ENCODE measurements at regions not wholly inside any gene's neighbourhood (a gene's known extent, or its start where the extent isn't known, plus 50 kb on each side); places are given as distances from the start of the nearest gene placed in this dataset.

DNA sequence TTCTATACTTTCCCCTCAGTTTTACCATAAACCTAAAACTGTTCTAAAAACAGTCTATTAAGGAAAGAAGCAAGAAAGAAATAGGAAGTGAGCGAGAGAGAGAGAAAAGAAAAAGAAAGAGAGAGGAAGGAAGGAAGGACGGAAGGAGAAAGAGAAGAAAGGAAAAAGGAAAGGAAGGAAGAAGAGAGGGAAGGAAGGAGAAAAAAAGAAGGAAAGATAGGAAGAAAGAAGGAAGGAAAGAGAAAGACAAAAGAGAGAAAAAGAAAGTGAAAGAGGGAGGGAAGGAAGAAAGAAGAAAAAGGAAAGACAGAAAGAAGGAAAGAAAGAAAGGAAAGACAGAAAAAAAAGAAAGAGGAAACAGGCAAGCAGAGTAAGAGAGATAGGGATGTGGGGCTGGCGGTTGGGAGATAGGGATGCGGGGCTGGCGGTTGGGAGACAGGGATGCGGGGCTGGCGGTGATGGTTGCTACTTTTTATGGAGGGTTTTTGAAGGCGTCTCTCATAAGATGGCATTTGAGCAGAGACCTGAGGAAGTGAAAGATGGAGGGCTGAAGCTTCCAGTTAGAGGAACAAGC is 70.4 kb upstream of the IRF2BP2 start:
- DNase-seq (ENCODE audit: low read depth, low spot score), result no peak

GRCh38 chr1:234676103-234676594 is 66.2 kb upstream of the IRF2BP2 start:
- DNase-seq (ENCODE audit: low read depth, low spot score), result no peak

GRCh38 chr1:234675572-234675971 is 65.6 kb upstream of the IRF2BP2 start:
- no peak for DNase-seq (ENCODE audit: low read depth, low spot score)

- no peak for DNase-seq (ENCODE audit: low read depth, low spot score)
Measured at GRCh38 chr1:234675006-234675405, 65.0 kb upstream of the IRF2BP2 start.

DNA sequence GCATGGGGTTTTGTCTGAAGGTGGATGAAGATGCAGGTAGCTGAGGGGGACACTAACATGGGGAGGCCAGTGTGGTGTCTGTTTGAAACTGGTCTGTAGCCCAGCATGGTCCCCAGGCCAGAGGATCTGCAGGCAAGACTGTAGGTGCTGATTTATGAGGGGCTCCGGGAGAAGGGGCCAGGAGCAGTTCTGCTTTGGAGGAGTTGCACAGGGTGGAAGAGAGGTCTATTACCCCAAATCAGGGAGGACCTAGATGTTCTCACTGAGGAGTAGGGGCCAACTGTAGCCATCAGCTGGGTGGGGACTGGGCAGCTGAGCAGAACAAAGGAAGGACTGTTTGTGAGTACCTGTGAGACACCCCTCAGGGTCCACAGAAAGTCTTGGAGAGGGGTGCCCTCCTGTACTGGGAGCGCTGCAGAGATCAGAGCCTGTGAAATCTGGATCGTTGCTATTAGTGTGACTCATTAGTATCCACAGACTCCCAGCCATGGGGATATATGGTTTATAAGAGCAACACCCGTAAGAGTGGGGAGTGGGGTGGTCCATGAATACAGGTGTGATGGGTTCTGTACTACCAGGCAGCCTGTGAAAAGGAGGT is 64.3 kb upstream of the IRF2BP2 start:
- DNase-seq (ENCODE audit: low read depth, low spot score), result no peak

DNA sequence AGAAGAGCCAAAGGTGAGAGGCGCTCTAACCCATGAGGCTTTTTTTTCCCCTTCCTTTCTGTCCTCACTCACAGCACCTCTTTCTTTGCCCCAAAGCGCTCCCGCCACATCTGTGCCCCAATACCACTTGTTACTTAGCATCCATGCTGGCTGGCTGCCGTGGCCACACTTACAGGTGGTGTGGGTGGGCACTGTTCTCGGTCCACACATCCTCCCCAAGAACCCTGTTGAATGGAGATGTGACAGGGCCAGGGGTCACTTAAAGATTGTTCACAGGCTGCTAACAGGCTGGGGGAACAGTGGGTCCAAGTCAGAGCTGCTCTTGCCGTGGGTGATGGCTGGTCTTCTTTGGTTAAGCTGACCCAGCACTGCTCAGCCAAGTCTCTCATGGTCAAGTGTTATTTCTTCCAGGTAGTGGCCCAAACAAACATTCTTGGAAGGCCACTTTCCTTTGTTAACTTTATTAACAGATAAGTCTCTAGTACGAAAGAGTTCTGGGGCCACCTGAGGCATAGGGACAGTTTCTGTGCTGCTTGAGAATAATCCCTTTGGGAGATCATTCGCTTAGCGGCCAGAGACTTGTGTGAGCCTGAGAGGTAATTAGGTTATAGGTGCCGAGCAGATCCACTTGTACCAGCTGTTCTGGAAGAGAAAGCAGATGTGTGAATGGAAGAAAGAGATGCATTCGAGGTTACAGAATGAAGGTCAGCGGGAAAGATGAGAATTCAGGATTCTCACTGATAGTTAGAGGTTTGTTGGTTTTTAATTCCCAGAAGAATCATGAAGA is 62.6 kb upstream of the IRF2BP2 start:
- no peak for DNase-seq (ENCODE audit: low read depth, low spot score)

DNA sequence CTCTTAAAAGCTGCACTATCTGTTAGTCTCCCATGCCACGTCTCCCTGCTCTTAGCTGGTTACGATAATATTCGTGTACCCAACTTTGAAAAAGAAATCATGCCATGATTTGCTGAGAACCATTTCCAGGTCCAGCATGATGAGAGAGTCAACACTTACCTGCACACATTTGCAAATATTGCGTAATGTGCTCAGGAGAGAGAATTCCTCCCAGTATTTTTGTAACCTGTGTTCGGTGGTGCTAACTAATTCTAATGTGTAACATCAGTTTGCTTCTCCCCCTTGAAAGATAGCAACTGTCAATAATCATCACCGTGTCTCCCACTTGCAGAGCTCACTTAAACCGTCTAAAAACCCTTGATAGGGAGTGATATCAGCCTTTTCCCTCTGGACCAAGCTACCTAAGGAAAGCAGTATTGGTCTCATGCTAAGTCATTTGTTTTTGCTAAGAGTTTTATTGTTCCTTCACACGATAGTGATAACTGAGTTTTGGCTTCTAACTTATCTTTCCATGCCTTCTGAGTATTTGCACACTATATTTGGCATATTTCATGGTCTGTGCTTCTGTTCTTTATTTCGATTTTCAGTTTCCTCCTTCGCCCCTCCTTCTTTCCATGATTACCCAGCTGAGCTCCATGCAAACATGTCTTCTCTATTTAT is 61.1 kb upstream of the IRF2BP2 start:
- DNase-seq (ENCODE audit: low read depth, low spot score), result no peak

GRCh38 chr1:234669499-234669898 is 59.5 kb upstream of the IRF2BP2 start:
- DNase-seq (ENCODE audit: low read depth, low spot score), result no peak

GRCh38 chr1:234668577-234668955 is 58.6 kb upstream of the IRF2BP2 start:
- DNase-seq (ENCODE audit: low read depth, low spot score), result no peak

DNA sequence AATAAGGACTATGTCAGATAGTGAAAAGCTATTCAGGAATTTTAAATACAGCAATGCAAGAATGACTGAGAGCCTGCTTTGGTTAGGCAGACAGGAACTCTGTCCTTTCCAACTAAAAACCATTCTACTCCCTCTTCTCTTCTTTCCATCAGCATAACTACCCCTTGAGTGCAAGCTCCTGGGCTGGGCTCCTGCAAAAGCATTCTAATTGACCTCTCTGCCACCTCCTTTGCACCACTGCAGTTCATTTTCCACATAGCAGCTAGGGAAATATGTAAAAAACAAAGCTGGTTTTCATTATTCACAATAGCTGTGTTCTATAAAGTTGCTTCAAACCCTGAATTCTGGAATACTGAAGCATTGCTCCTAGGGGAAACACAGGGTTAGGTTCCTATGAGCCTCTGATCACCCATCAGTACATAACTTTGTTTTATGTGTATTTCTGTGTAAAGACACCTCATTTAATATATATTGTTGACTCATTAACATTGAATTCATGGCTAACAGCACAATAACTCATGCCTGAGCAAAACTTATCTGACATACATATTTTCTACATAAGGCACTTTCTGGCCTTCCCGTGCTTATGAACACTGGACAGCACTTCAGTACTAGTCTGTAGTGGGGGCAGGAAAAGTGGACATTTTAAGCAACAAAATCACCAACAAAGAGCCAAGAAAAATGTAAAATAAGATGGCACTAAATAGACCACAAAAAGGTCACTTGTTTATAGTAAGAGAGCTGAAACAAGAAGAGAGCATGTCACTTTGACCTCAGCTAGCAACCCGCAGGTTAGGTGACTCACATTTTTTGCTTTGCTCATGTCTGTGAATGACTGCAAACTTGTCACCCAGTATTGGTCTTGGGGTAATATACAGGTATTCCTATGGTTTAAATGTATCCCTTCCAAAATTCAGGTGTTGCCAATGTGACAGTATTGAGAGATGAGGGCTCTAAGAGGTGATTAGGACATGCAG is 57.9 kb upstream of the IRF2BP2 start:
- no peak for DNase-seq (ENCODE audit: low read depth, low spot score)

DNA sequence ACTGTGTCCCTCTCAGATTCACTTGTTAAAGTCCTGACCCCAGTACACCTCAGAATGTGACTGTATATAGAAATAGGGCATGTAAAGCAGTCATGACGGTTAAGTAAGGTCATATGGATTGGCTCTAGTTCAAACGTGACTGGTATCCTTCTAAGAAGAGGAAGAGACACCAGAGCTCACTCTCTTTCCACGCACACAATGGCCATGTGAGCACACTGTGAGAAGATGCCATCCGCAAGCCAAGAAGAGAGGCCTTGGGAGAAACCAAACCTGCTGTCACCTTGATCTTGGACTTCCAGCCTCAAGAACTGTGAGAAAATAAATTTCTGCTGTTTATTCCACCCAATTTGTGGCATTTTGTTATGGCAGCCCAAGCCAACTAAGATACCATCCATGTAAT is 56.8 kb upstream of the IRF2BP2 start:
- DNase-seq (ENCODE audit: low read depth, low spot score), result no peak

GRCh38 chr1:234665975-234666605 is 56.1 kb upstream of the IRF2BP2 start:
- DNase-seq (ENCODE audit: low read depth, low spot score), result no peak

DNA sequence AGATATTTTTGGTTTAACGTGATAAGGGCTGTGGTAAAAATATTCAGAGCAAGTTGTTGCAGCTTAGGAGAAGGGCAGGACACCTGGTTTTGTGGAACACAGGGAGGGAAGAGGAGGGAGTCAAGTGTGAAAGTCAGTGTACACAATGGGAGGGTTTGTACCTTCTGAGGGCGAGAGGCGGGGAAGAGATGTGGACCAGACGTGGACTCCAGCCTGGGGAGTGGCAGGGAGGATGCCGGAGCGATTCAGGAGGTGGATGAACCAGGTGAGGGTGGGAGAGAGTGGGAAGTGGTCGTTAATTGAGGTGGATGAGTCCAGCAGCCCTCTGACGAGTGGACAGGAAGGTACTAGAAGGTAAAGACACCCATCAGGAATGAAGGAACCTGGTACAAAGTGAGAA is 52.2 kb upstream of the IRF2BP2 start:
- DNase-seq (ENCODE audit: low read depth, low spot score), result no peak

DNA sequence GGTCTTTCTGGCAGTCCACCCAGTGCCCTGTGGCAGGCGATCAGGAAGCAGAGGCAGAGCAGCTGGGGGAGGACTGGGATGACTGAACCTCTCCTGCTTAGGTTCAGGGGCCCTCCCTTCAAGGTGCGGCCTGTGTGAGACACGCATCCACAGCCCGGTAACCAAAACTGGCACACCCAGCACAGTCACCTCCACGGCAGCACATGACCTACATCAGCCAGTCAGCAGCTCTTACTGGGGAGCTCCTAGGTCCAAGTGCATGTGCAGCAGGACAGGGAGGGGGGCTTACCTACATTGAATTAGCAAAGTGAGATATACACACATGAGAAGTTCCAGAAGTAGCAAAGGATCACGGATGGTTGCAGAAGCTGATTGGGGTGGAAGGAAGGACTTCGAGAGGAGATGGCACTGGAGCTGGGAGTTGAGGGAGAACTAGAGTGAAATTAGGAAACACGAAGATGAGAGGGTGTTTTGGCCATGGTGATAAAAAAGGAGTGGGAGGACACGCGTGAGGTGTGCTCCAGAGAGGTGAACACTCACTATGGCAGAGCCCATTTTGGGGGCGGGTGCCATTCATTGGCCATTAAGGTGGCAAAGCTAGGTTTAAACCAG is 51.4 kb upstream of the IRF2BP2 start:
- no peak for DNase-seq (ENCODE audit: low read depth, low spot score)

- no peak for DNase-seq (ENCODE audit: low read depth, low spot score)
Measured at GRCh38 chr1:234660536-234661316, 50.7 kb upstream of the IRF2BP2 start.

Measured in smooth muscle cell of the brain vasculature (primary cell).